SHP77 (cell line): ENCODE measurements at regions not wholly inside any gene's neighbourhood (a gene's known extent, or its start where the extent isn't known, plus 50 kb on each side); places are given as distances from the start of the nearest gene placed in this dataset.

Source experiments
- DNase-seq, 2 experiments: peaks; one replicate each; lab custom pipeline; 2025; lab: John Stamatoyannopoulos, UW

DNA sequence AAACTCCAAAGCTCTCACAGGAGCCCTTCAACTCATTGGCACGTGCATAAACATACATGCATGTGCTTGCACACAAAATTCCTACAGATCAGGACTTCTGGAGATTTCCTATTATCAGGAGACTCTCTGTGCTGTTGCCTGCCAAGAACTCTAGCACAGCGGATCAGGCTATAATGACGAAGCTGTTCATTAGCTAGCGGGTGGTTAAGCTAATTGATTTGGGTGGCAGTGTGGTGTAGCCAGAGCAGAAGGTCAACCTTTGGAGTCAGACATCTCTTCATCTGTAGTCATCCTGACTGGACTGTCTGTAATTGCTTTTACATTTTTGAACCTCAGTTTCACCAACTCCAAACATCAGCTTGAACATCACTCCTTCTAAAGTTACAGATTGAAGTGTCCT lies 69.0 kb downstream of the KIF2B start:
- no peak for DNase-seq

DNA sequence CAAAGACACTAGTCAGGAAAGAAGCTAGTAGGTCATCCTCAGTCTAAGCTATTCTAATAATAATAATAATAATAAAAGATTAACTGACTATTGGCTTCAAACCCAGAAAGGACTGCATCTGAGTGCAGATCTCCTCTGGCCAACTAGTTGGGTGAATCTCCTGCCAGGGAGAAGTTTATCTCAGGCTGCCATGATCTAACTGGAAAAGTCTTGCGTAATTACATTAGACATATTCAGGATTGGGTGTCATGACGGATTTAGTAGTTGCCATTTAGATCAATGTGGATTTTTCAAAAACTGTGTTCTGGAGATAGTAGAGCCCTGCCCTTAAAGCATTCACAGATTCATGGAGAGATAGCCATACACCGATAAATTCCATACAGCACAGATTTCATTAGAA lies 69.5 kb downstream of the KIF2B start:
- DNase-seq, result no peak

DNA sequence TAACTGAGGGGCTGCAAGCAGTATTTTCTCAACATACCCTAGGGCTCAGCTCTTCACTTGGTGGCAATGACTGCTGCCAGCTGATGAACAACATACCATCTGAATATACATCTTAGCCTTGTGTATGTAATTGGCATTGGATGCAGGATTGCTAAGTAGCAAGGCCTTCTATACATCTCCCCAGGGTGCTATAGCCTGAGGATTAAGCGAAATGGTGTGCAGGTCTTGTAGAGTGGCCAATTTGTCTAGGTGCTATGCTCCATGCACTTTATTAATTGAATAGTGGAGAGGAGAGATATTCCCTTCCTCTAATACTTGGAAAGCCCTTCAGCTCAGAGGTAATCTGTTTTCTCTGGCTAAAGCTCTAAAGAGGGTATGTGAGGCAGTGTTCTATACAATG lies 71.9 kb downstream of the KIF2B start:
- DNase-seq, result no peak

DNA sequence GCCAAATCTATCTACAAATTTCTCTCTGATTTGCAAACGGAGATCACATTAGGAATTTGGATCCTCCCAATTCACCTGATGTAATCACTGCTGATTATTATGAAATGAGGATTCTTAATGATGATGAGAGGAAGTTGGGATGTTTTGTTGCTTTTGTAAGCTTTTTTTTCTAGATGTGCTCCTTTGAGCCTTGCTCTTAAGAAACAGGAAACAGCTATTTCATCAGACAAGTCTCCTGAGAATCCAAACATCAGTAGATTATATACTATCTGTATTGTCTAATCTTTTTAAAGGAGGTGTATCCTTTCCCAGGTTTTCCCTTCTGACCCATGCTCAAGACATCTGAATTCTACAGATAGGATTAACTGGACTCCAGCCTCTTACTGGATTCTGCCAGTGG lies 73.3 kb downstream of the KIF2B start:
- no peak for DNase-seq

DNA sequence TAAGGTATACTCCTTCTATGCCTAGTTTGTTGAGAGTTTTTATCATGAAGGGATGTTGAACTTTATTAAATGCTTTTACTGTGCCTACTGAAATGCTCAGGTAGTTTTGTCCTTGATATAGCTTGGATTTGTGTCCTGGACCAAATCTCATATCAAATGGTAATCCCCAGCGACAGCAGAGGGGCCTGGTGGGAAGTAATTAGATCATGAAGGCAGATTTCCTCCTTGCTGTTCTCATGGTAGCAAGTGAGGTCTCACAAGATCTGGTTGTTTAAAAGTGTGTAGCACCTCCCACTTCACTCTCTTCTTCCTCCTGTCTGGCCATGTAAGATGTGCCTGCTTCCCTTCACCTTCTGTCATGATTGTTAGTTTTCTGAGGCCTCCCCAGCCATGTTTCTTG lies 78.2 kb downstream of the KIF2B start:
- DNase-seq, result no peak

DNA sequence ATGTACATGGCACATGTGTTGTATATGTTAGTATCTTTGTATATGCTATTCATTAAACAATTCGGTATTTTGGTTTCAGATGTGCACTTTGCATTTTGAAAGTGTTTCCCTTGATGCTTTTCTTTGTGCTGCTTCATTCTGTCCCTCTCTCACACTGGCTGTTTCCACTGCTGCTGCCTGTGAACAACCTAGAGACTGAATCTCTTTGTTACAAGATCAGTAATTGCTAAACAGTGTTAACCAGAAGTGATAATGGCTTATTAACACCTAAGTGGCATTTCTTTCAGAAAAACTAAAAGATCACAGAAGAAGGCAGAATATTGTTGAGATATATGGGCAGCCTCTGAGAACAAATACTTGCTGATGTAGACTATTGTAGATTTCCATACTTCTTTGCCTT lies 84.7 kb downstream of the KIF2B start:
- DNase-seq, result no peak

DNA sequence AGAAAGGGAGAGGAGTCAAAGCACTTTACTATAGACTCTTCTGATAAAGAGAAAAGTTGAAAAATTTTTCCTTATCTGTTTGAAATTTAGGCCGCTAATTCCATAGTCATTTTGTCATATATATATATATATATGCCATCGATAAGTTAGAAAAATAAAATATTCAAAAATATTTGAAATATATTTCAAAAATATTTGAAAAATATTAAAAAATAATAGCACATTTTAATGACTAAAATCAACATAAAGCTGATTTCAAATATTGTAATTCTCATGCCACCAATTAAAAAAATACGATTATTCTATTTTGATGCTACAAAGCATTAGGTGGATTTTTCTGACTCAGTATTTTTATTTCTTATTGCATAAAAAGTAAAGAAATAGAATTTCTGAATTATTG lies 87.1 kb downstream of the KIF2B start:
- DNase-seq, result no peak

DNA sequence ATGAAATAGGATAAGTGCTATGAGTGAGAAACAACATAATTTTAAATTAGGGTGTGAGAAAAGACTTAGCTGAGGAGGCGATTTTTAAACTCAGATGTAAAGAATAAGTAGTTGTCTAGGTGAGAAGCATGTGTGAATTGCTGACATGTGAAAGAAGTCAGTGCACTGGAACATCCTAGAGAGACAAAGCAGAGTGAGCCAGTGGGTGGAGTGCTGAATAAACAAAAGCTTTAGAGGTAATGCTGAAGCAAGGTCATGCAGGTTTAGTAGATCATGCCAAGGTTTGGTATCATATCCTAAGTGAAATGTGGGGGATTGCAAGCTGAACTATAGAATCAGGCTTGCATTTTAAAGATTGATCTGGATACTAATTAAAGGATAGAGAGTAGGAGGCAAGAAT lies 89.4 kb downstream of the KIF2B start:
- DNase-seq, result no peak

DNA sequence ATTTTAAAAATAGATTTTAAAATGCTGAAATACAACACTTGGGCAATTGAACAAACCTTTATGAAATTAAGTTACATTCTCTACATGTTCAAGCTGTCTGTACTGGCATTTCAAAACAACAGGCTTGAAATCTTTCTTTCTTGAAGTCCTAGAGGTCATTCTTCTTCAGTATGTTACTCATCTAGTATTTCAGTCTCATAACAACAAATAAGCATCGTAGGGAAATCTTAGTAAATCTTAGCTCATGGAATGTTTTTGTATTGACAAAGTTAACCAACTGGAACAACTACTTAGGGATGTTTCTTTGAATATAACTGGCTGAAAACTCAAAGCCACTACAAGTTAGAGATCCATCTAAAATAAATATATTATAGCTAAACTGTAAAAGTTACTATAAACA lies 96.6 kb downstream of the KIF2B start:
- no peak for DNase-seq

DNA sequence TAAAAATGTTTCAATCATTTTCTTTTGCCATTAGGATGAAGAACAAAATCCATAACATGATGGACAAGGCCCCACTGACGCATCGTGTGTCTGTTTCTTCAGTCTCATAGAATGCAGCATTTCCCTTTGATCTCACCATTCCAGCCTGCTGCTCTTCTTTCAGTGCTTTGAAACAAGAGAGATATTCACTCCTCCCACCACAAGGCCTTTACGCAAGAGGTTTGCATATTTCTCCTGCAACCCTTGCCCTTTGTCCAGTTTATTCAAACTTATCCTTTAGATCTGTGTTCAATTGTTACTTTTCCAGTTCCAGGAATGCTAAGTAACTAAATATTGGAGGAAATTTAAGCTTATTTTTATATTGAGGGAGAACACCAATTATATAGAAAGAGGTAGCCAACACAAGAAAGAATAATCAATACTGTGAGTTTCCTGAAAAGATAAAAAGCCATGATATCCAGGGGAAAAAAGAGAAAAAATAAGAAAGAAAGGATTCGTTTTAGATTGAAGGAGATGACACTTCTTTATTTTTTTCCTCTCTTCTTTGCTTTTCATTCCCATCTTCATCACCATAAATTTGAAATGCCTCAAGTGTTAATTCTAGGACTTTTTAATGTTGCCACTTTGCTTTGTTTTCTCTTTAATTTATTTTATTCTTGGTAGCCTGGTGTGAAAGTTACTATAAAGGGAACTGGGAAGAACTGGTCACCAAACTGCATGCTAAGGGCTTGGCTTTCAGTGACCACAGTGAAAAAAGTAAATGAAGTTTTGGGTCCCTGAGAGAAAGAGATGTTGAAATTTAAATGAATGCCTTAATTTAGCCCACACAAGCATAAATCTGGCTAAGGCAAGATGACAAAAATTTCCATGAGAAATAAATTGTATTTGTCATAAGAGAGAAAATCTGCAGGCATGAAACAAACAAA lies 102.1 kb downstream of the KIF2B start:
- no peak for DNase-seq

DNA sequence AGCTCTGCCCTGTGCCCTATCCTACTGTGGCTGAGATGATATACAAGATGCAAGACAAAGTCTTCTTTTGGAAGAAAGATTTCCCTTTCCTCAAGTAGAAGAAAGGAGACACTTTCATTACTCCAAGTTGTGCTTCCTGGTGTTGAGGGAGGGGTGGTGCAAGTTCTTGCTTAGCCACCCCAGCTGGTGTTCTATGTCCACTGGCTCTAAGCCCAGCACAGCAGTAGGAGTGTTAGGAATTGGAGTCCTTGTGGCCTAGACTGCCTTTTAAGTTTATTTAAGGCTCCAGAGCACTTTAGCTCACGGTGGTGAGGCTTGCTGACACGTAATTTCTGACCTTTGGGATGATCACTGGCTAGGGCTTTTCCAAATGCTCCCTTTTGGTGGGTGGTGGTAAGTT lies 109.7 kb downstream of the KIF2B start:
- no peak for DNase-seq

DNA sequence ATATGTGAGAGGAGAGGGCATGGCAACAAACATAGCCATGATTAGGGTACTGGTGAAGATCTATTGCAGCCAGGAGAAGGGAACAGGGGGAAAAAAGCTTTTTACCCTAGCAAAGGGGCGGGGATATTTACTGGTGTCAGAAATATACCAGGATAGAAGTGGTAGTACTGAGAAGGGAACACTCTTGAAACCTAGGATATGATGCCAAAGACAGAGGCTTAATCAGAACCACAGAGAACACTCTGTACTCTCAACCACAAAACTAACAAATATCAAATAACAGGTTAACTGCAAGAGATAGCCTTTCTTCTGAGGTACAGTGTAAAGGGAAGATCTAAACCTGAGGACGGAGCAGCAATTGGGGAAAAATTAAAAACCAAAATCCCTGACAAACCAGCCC lies 112.2 kb downstream of the KIF2B start:
- DNase-seq, result no peak

DNA sequence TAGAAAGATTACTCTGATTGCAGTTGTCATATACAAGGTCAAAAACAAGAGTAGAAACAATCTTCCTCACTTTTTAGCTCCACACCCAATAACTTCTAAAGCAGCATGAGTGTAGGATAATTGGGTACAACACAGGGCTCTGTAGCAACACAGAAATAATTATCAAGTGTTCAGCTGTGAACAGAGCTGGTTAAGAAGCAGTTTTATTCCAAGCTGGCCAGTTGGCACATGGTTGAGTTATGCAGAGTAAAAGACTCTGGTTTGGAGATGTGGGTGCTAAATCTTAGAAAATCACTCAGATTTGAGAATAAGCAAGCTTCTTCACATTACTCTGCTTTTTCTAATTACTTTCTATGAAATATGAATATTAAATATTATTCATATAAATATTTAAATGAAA lies 118.5 kb downstream of the KIF2B start:
- DNase-seq, result no peak

DNA sequence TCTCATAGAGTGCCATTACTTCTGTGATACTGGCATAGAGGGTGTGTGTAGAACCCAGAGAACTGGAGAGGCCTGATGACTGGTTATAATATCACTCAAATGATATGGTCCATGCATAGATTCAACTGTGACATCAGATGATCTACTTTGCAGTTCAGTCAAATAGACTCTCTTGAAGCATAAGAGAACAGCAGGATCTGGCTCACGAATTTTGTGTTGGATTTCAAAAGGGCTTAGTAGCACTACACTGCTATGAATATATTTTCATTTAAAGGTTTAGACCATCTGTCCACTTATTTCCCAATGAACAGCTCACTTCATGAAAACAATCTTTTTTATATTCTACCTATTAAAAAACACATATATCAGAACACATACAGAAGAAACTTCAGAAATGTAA lies 119.7 kb downstream of the KIF2B start:
- no peak for DNase-seq

DNA sequence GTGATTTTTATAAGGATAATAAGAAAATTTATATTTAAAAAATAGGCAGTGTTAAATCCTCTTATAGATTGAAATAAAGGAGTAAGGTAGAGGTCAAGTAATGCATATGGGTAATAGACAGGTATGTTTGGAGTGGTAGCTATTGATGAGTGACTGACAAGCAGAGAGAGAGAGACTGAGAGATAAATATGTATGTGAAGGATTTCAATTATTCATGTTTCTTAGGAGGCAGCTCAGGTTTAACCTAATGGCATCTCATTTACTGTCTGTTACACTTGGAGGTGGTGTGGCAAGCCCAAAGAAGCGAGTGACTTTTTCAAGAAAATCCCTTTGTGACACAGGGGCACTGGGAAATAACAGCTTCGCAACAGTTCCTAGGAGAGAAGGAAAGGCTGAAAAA lies 120.2 kb downstream of the KIF2B start:
- DNase-seq, result no peak

DNA sequence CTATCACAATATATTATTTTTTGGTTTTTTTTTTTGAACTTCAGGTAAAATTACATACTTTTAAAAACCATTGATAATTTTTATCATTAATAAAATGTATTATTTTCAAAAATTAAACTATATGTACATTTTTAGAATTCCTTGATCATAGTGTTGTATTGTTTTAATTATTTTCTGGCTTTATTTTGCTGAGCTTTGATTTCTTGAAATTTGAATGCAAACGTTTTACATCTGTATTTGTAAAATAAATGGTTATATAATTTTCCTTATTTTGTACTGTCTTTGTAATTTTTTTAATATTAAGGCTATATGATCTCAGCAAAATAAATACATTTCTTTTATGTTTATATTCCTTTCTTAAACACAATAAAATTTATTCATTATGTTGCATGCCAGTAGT lies 125.6 kb downstream of the KIF2B start:
- no peak for DNase-seq

DNA sequence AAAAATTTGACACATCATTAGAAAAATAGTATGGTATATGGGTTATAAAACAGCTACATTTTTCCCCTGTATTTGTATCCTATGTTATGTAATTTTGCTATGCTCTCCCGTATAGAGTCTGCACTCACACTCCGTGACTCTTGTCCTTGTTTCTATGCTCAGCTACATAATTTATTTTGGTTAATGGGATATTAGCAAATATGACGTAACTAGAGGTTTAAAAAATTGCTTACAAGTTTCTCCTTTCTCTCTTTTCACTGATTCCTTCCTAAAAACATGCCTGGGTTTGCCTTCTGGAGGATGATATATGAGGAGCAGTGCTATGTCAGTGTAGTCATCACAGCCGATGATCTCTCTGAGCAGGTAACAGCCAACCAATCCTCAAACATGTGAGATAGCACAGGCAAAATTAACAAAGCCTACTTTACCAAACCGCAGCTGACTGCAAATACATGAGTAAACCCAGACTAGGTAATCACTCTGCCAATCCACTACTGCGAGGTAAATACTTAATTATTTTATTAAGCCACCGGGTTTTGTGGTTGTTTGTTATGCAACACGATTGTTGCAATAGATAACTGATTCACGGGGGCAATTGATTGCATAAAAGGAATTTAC lies 126.9 kb downstream of the KIF2B start:
- no peak for DNase-seq

DNA sequence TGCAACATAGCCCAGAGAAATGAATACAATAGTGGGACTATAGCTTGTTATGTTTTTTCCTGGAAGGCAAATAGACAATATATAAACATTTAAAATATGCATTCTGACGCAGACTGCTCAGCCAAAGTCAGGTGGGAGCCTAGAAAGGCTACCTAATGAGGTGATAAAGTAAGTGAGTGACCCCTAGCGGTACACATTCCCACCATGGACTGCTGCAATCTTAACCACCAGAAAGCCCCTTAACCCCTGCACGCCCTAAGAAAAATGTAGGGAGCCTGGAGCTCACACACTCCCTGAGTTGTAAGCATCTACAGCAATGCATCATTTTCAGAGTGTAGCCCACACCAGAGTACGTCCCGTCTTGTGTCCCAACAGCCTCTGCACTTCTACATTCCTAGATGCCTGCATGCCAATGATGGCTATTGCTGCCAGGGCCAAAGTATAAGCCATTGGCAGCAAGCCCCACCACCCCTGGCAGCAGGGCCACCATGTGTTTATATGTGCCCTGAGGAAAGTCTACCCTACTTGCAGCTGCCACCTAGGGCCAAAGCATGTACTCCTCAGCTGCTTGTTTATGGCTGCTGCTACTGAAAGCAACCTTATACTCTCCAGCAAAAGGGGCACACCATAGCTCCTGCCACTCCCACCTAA lies 127.6 kb downstream of the KIF2B start:
- peak; percentile 1 to 3 for DNase-seq

DNA sequence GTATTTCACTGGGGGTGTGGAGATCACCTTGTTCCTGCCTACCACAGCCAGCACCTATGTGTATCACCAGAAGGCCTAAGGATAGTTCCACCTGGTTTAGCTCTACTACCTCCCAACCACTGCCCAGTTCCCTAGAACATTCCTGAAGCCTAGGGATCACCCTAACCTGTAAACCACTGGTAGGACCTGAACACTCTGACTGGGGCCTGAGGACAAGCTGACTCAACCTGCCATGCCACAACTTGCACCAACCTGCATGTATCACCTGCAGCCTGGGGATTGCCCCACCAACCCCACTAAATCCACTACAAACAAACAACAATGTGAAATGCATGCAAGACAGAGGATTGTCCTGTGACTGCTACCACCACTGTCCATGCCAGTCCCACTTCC lies 128.1 kb downstream of the KIF2B start:
- no peak for DNase-seq

DNA sequence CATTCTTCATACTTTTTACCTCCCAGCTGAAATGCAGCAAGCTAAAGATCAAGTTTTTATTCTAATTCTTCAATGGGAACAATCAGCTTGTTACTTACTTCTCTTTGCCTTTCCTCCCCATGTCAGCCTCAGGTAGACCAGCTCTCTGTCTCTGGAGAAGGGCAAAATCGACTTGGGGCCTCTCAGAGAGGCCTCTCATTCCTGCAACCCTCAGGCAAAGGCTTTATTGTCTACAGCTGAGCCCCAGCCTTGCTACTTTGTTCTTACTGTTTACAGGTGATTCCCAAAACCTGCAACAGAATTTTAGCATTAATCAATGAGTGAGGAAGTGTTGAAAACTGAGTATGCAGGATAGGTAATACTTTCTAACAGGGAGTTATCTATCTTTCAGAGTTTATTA lies 148.6 kb downstream of the KIF2B start:
- no peak for DNase-seq

DNA sequence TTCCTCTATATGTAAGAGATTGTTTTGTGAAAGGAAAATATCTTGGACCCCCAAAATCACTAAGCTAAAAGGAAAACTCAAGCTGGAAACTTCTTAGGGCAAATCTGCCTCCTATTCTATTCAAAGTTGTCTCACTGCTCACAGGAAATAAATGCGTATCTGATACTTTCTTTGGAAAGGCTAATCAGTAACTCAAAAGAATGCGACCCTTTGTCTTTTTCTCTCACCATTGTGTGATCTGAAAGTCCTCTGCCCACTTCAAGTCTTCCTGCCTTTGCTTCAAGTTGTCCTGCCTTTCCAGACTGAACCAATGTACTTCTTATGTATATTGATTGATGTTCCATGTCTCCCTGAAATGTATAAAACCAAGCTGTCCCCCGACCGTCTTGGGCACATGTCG lies 157.3 kb downstream of the KIF2B start:
- no peak for DNase-seq

DNA sequence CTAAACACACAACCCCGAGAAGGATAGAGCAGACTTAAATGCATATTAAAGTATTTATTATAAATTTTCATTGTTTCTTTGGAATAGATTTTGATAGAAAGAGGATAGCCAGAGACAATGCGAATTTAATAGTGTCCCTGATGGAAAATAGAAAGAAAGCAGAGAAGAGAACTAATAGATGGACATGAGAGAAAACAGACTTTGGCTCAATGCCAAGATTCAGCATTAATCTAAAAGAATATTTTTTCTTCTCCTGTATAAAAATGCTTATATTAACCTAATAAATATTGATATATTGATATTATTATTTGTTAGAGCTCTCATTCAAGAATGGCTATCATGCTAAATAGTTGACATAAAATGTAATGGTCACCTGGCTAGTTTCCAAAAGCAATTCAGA lies 173.4 kb downstream of the KIF2B start:
- no peak for DNase-seq

DNA sequence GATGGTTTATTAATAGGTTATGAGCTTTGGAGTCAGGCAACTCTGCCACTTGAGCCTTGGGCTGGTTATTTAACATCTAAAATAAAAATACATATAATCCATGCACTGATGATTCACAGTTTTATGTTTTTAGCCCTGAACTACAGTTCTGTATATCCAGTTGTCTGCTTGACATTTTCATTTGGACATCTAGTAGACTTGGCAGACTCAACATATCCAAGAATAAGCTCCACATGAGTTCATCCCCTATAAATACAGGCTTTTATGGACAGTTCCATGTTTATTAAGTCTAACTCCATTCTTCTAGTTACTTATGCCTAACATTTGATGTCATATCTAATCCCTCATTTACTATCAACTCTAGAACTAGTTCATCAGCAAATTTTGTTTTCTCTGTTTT lies 174.2 kb downstream of the KIF2B start:
- no peak for DNase-seq
